ENCODE measurements at regions not wholly inside any gene's neighbourhood (a gene's known extent, or its start where the extent isn't known, plus 50 kb on each side); places are given as distances from the start of the nearest gene placed in this dataset.

- Histone ChIP-seq H3K27ac (no peak overlapping the region), H3K9me3 (no peaks in the 10 kb centered on the region), H3K4me1 (ENCODE audit: control insufficient read depth in 1 of 2, low read depth in 2 of 2) (no peaks in the 10 kb centered on the region), H3K4me3 (no peak overlapping the region), H3K36me3 (no peaks in the 10 kb centered on the region), H3K27me3 (replicated peaks; ENCODE audit: insufficient read depth) (no peaks in the 10 kb centered on the region)
- no peak for ATAC-seq (ENCODE audit: insufficient number of reproducible peaks, low FRiP score, low read depth)
- DNase-seq (ENCODE audit: low spot score), result no peak
- TF ChIP-seq, protein P1, sequence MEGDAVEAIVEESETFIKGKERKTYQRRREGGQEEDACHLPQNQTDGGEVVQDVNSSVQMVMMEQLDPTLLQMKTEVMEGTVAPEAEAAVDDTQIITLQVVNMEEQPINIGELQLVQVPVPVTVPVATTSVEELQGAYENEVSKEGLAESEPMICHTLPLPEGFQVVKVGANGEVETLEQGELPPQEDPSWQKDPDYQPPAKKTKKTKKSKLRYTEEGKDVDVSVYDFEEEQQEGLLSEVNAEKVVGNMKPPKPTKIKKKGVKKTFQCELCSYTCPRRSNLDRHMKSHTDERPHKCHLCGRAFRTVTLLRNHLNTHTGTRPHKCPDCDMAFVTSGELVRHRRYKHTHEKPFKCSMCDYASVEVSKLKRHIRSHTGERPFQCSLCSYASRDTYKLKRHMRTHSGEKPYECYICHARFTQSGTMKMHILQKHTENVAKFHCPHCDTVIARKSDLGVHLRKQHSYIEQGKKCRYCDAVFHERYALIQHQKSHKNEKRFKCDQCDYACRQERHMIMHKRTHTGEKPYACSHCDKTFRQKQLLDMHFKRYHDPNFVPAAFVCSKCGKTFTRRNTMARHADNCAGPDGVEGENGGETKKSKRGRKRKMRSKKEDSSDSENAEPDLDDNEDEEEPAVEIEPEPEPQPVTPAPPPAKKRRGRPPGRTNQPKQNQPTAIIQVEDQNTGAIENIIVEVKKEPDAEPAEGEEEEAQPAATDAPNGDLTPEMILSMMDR (IDR thresholded peaks at IDR 0.05), result no peak
These were observed 1253.9 kb downstream of the SLC16A7 start for GRCh38 chr12:60849723-60850122.

DNA sequence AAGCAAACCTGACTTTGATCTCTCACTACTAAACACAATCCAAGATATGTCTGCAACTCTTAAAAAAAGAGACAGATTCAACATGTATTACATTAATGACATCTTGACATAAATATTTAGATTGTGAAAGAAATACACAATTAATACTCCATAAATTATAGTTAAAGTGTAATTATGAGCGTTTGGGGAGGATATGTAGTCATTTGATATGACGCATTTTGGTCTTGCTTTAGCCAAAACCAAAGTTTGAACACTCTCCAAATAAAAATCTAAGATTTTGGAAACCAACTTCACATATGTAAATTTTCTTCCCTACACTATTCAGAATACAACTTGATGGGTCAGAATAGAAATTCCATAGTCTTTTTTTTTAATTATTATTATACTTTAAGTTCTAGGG is 1257.6 kb downstream of the SLC16A7 start:
- Histone ChIP-seq H3K9me3 (no peaks in the 10 kb centered on the region), H3K27me3 (replicated peaks; ENCODE audit: insufficient read depth) (no peaks in the 10 kb centered on the region), H3K36me3 (no peaks in the 10 kb centered on the region), H3K4me1 (ENCODE audit: control insufficient read depth in 1 of 2, low read depth in 2 of 2) (no peaks in the 10 kb centered on the region), H3K4me3 (no peak overlapping the region), H3K27ac (no peak overlapping the region)
- TF ChIP-seq, protein P1 (IDR thresholded peaks at IDR 0.05), result no peak
- no peak for DNase-seq (ENCODE audit: low spot score)
- no peak for ATAC-seq (ENCODE audit: insufficient number of reproducible peaks, low FRiP score, low read depth)

- H3K36me3 ChIP-seq, result no peaks in the 10 kb centered on the region
- H3K9me3 ChIP-seq, result no peaks in the 10 kb centered on the region
- H3K4me1 ChIP-seq (ENCODE audit: control insufficient read depth in 1 of 2, low read depth in 2 of 2), result no peaks in the 10 kb centered on the region
- DNase-seq (ENCODE audit: low spot score) (no peak), ATAC-seq (ENCODE audit: insufficient number of reproducible peaks, low FRiP score, low read depth) (no peak)
- H3K27ac ChIP-seq, result no peak overlapping the region
- no peaks in the 10 kb centered on the region for H3K27me3 ChIP-seq (replicated peaks; ENCODE audit: insufficient read depth)
- no peak overlapping the region for H3K4me3 ChIP-seq
- TF ChIP-seq, protein P1 (IDR thresholded peaks at IDR 0.05), result no peak
These were observed 1267.6 kb downstream of the SLC16A7 start for GRCh38 chr12:60863421-60863820.

- DNase-seq (ENCODE audit: low spot score) (no peak), ATAC-seq (ENCODE audit: insufficient number of reproducible peaks, low FRiP score, low read depth) (no peak)
- no peak overlapping the region for H3K27ac ChIP-seq
- no peaks in the 10 kb centered on the region for H3K4me1 ChIP-seq (ENCODE audit: control insufficient read depth in 1 of 2, low read depth in 2 of 2)
- H3K27me3 ChIP-seq (replicated peaks; ENCODE audit: insufficient read depth), result no peaks in the 10 kb centered on the region
- H3K36me3 ChIP-seq, result no peaks in the 10 kb centered on the region
- no peak overlapping the region for H3K4me3 ChIP-seq
- H3K9me3 ChIP-seq, result no peaks in the 10 kb centered on the region
- TF ChIP-seq, protein P1 (IDR thresholded peaks at IDR 0.05), result no peak
These were observed 1276.4 kb downstream of the SLC16A7 start for GRCh38 chr12:60872219-60872618.

DNA sequence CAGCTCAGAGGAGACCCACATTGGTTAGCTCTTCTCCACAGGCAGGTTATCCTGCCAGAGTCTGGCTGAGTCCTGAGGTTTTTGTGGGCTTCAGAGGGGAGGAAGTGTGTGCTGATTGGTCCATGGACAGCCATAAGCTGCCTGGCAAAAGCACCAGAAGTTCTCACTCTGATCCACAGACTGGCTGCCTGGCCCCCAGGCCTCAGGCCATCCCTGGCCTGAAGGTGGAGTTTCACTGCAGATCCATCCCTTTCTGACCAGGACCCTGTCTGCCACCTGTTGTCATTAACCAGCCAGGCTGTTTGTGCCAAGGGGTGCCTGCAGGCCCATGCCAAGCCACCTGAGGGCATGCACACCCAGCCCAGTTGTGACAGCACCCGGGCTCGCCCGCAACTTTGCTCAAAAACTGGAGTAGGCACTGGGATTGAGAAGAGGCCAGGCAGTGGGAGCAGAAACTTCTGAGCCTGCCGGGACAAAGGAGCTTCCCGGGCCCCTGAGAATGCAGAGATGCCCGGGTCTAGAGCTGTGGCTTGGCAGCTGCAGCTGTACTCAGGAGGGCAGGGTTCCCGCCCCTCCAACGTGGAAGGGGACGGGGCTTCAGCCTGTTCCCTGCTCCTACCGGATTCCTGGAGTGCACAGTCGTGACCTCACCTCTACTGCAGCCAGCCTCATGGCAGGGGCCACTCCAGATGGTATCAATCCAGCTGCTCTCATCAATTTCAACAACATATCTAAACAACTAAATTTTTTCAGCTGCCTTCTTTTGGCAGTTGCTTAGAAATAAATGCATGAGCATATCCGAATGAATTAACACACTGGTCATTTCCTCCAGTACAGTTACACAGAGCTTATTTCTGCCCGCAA is 1277.3 kb downstream of the SLC16A7 start:
- no peak for DNase-seq (ENCODE audit: low spot score)
- H3K36me3 ChIP-seq, result no peaks in the 10 kb centered on the region
- ATAC-seq (ENCODE audit: insufficient number of reproducible peaks, low FRiP score, low read depth), result no peak
- H3K4me3 ChIP-seq, result no peak overlapping the region
- H3K9me3 ChIP-seq, result no peaks in the 10 kb centered on the region
- no peaks in the 10 kb centered on the region for H3K27me3 ChIP-seq (replicated peaks; ENCODE audit: insufficient read depth)
- no peak overlapping the region for H3K27ac ChIP-seq
- no peaks in the 10 kb centered on the region for H3K4me1 ChIP-seq (ENCODE audit: control insufficient read depth in 1 of 2, low read depth in 2 of 2)
- TF ChIP-seq, protein P1 (IDR thresholded peaks at IDR 0.05), result no peak

Data from thoracic aorta (tissue), 2 donors.